Caco-2 (cell line): ENCODE measurements at regions not wholly inside any gene's neighbourhood (a gene's known extent, or its start where the extent isn't known, plus 50 kb on each side); places are given as distances from the start of the nearest gene placed in this dataset.

Experiments used
- BruUV-seq: library from RNA; stranded (reverse); fragments of 400-500 nt; replicated peaks from 2 replicates; lab custom pipeline; 2021; lab: Mats Ljungman, UMichigan
- CTCF ChIA-PET: fragments of 300-600 bp; sonication (Branson Sonifier 250); formaldehyde crosslinking; loops from one replicate; lab custom pipeline; 2022; ENCODE audit warnings: antibody characterized with exemption; lab: Charles Lee
- POLR2A ChIA-PET: fragments of 300-600 bp; sonication (Branson Sonifier 250); formaldehyde crosslinking; loops from one replicate; lab custom pipeline; 2022; ENCODE audit warnings: antibody characterized with exemption; lab: Charles Lee
- DNase-seq, 2 experiments: peaks; one replicate each; pipeline versions ENCODE4 v3.0.0 to v3.0.0-alpha.2; 2020 to 2022
- H3K27me3 ChIP-seq: replicated peaks from 2 replicates; pipeline ENCODE4 v1.6.0; 2011; ENCODE audit warnings: low read length; ENCODE audit not compliant: control insufficient read depth, insufficient read depth
- H3K36me3 ChIP-seq: 2 replicates; pipeline ENCODE4 v1.5.1; 2011; ENCODE audit warnings: low read length; ENCODE audit not compliant: control insufficient read depth, insufficient read depth
- H3K4me1 ChIP-seq: fragments of 250-450 bp; sonication (Bioruptor Pico); 2 replicates; pipeline ENCODE4 v1.5.1; 2020; ENCODE audit warnings: mild to moderate bottlenecking
- H3K4me3 ChIP-seq: 2 replicates; pipeline ENCODE4 v1.5.1; 2011; ENCODE audit warnings: low read depth, mild to moderate bottlenecking, control low read depth, low read length
- H3K9me3 ChIP-seq: fragments of 250-450 bp; sonication (Bioruptor Pico); 2 replicates; pipeline ENCODE4 v1.5.1; 2020; ENCODE audit warnings: mild to moderate bottlenecking, moderate library complexity
- H3K27ac Mint-ChIP-seq: one replicate; pipeline ENCODE4 v1.8.0; 2022; ENCODE audit warnings: mixed read lengths; ENCODE audit not compliant: unreplicated experiment
- H3K27me3 Mint-ChIP-seq: one replicate; pipeline ENCODE4 v1.8.0; 2022; ENCODE audit warnings: mixed read lengths; ENCODE audit not compliant: insufficient read depth, unreplicated experiment
- H3K36me3 Mint-ChIP-seq: one replicate; pipeline ENCODE4 v1.8.0; 2022; ENCODE audit warnings: mild to moderate bottlenecking, mixed read lengths; ENCODE audit not compliant: insufficient read depth, unreplicated experiment
- H3K4me1 Mint-ChIP-seq: one replicate; pipeline ENCODE4 v1.8.0; 2022; ENCODE audit warnings: low read depth, mixed read lengths; ENCODE audit not compliant: unreplicated experiment
- H3K4me3 Mint-ChIP-seq: one replicate; pipeline ENCODE4 v1.8.0; 2022; ENCODE audit warnings: mild to moderate bottlenecking, moderate library complexity, mixed read lengths; ENCODE audit not compliant: unreplicated experiment
- H3K9me3 Mint-ChIP-seq: one replicate; pipeline ENCODE4 v1.8.0; 2022; ENCODE audit warnings: mixed read lengths; ENCODE audit not compliant: unreplicated experiment
- intact Hi-C: fragments of 100-400 bp; cut with micrococcal nuclease; formaldehyde crosslinking; loops from one replicate; pipeline ENCODE4 v1.10.0; 2022; ENCODE audit not compliant: unreplicated experiment
- TF ChIP-seq, protein P1 (sequence below), 2 experiments: fragments of 200-600 bp in 1 of 2; IDR thresholded peaks; 1 replicate in 1 of 2; 2 replicates in 1 of 2; pipeline versions ENCODE4 v1.5.1 to v1.8.0; 2011 to 2022; ENCODE audit warnings: antibody characterized with exemption in 1 of 2, control low read depth in 1 of 2, inconsistent platforms in 1 of 2, low read depth in 1 of 2, low read length in 1 of 2, mild to moderate bottlenecking in 1 of 2, moderate library complexity in 1 of 2; ENCODE audit not compliant: insufficient read depth in 1 of 2, severe bottlenecking in 1 of 2, unreplicated experiment in 1 of 2

DNA sequence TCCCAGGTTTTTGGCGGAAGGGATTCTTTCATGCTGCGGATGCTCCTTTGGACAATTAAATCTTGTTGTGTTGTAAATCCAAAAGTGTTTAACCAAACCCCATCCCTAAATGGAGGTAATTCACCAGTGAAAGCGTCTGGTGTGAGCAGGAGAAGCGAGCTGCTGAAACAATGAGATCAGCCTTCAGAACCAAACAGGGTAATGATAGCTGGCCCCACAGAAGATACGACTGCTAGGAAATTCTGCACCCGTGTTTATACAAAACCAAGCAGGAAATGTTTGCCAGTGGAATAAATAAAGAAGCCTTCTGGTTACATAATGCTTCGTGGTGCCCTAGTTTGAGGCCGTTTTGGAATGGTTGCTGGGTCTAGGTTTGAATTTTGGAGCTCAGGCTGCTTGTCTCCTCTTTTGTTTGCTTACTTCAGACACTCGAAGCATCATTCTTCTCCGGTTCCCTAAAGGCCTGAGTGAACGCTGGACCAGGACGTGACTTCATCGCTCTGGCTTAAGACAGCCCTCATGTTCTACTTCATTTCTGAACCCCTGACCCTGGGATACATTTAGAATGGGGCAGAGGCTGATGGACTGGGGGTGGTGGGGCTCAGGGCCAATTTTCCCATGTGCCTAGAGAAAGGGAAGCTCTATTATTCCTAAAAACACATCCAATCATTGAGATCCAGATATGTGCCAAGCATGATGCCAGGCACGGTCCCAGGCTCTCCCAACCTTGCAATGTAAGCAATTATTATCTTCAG, 61.6 kb upstream of the JAG1 start:
- CTCF ChIA-PET: no interaction called here
- Histone ChIP-seq H3K36me3 (no peaks in the 10 kb centered on the region), H3K4me1 (no peaks in the 10 kb centered on the region), H3K27me3 (no peaks in the 10 kb centered on the region), H3K9me3 (no peaks in the 10 kb centered on the region), H3K4me3 (no peak overlapping the region)
- no peaks in the 10 kb centered on the region for H3K9me3 Mint-ChIP-seq
- BruUV-seq: no TSS peak
- intact Hi-C loops: no loop called here
- TF ChIP-seq, protein P1, sequence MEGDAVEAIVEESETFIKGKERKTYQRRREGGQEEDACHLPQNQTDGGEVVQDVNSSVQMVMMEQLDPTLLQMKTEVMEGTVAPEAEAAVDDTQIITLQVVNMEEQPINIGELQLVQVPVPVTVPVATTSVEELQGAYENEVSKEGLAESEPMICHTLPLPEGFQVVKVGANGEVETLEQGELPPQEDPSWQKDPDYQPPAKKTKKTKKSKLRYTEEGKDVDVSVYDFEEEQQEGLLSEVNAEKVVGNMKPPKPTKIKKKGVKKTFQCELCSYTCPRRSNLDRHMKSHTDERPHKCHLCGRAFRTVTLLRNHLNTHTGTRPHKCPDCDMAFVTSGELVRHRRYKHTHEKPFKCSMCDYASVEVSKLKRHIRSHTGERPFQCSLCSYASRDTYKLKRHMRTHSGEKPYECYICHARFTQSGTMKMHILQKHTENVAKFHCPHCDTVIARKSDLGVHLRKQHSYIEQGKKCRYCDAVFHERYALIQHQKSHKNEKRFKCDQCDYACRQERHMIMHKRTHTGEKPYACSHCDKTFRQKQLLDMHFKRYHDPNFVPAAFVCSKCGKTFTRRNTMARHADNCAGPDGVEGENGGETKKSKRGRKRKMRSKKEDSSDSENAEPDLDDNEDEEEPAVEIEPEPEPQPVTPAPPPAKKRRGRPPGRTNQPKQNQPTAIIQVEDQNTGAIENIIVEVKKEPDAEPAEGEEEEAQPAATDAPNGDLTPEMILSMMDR (IDR thresholded peaks at IDR 0.05; ENCODE audit: insufficient read depth in 1 of 2, low read depth in 1 of 2, low read length in 1 of 2, severe bottlenecking in 1 of 2, unreplicated experiment in 1 of 2): no peak
- H3K27ac Mint-ChIP-seq: no peak overlapping the region
- no peaks in the 10 kb centered on the region for H3K36me3 Mint-ChIP-seq
- H3K4me3 Mint-ChIP-seq: no peak overlapping the region
- POLR2A ChIA-PET: no interaction called here
- DNase-seq: no peak
- H3K4me1 Mint-ChIP-seq: no peaks in the 10 kb centered on the region
- no peaks in the 10 kb centered on the region for H3K27me3 Mint-ChIP-seq

- no peaks in the 10 kb centered on the region for H3K4me1 Mint-ChIP-seq
- no peaks in the 10 kb centered on the region for H3K27me3 Mint-ChIP-seq
- intact Hi-C loops: no loop called here
- CTCF ChIA-PET: no interaction called here
- H3K27me3 ChIP-seq: no peaks in the 10 kb centered on the region
- no peaks in the 10 kb centered on the region for H3K36me3 ChIP-seq
- no peaks in the 10 kb centered on the region for H3K36me3 Mint-ChIP-seq
- TF ChIP-seq, protein P1 (IDR thresholded peaks at IDR 0.05; ENCODE audit: insufficient read depth in 1 of 2, low read depth in 1 of 2, low read length in 1 of 2, severe bottlenecking in 1 of 2, unreplicated experiment in 1 of 2): no peak
- H3K27ac Mint-ChIP-seq: no peak overlapping the region
- H3K4me1 ChIP-seq: no peaks in the 10 kb centered on the region
- no peak overlapping the region for H3K4me3 Mint-ChIP-seq
- no peaks in the 10 kb centered on the region for H3K9me3 Mint-ChIP-seq
- POLR2A ChIA-PET: no interaction called here
- no peak overlapping the region for H3K4me3 ChIP-seq
- DNase-seq: no peak
- no TSS peak for BruUV-seq
- no peaks in the 10 kb centered on the region for H3K9me3 ChIP-seq
These were observed 65.3 kb upstream of the JAG1 start for GRCh38 chr20:10739134-10739533.

DNA sequence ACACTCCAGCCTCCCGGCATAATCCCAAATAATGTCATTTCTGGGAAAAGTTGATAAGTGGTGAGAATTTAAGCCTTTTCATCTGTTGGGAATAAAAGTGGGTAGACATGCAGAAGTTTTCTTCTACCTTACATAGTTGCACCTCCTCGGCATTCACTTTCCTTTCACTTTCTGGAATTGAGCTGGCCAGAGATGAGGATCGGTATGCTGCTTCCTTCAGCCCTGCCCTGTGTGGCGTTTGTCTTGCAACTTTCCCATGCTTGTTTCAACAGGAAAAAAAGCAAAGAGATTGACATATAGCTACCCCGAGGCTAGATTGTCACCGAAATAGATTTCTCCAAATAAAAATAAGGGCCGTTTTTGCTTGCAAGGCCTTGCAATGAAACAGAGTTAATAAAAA, 65.8 kb upstream of the JAG1 start:
- Histone ChIP-seq H3K9me3 (no peaks in the 10 kb centered on the region), H3K4me3 (no peak overlapping the region), H3K4me1 (no peaks in the 10 kb centered on the region), H3K27me3 (no peaks in the 10 kb centered on the region), H3K36me3 (no peaks in the 10 kb centered on the region)
- no peak for DNase-seq
- TF ChIP-seq, protein P1 (IDR thresholded peaks at IDR 0.05; ENCODE audit: insufficient read depth in 1 of 2, low read depth in 1 of 2, low read length in 1 of 2, severe bottlenecking in 1 of 2, unreplicated experiment in 1 of 2): no peak
- no TSS peak for BruUV-seq
- ChIA-PET POLR2A (no interaction called here), CTCF (no interaction called here)
- Mint-ChIP-seq H3K36me3 (no peaks in the 10 kb centered on the region), H3K4me3 (no peak overlapping the region), H3K27me3 (no peaks in the 10 kb centered on the region), H3K27ac (no peak overlapping the region), H3K9me3 (no peaks in the 10 kb centered on the region), H3K4me1 (no peaks in the 10 kb centered on the region)
- intact Hi-C loops: no loop called here
